K562 (cell line): ENCODE measurements at regions not wholly inside any gene's neighbourhood (a gene's known extent, or its start where the extent isn't known, plus 50 kb on each side); places are given as distances from the start of the nearest gene placed in this dataset.

Source experiments
- ATAC-seq: fragments of 200-7000 bp; cut with Tn5 transposase; 3 replicates; pipeline ENCODE4 v1.9.1; 2020; ENCODE audit warnings: moderate library complexity
- BruUV-seq: library from RNA; stranded (reverse); fragments of 400-500 nt; replicated peaks from 2 replicates; lab custom pipeline; 2021; lab: Mats Ljungman, UMichigan
- CTCF ChIA-PET: fragments of 300-600 bp; formaldehyde crosslinking; extraction: SDS; loops from one replicate; lab custom pipeline; 2021; ENCODE audit warnings: low intra/inter-chr PET ratio; lab: Yijun Ruan, JAX
- POLR2A ChIA-PET: fragments of 300-600, 350-650 bp; sonication (Branson Sonifier 250); formaldehyde crosslinking; extraction: SDS; loops from one replicate; lab custom pipeline; 2021; ENCODE audit warnings: antibody characterized with exemption, inconsistent platforms; lab: Yijun Ruan, JAX
- DNase-seq, 4 experiments: peaks; one replicate each; pipeline versions ENCODE4 v3.0.0 to v3.0.0-alpha.2; 2011 to 2018; ENCODE audit warnings: low spot score in 3 of 4, mixed read lengths in 3 of 4; ENCODE audit errors: extremely low read depth in 1 of 4
- FAIRE-seq: peaks from 2 replicates; lab custom pipeline; 2011; peaks lifted over from hg19 to GRCh38; lab: Jason Lieb, UNC
- H2AFZ ChIP-seq: 2 replicates; pipeline ENCODE4 v1.6.0; 2011; ENCODE audit warnings: low read depth, low read length, control low read depth, inconsistent platforms
- H3K27ac ChIP-seq: fragments of 200-600 bp; 3 replicates; pipeline ENCODE4 v1.8.0; 2011; ENCODE audit warnings: low read depth, mild to moderate bottlenecking, control low read depth, inconsistent platforms, low read length, moderate library complexity, mixed read lengths; ENCODE audit errors: extremely low read depth
- H3K27me3 ChIP-seq, 2 experiments: fragments of 300-600 bp in 1 of 2; 2 replicates in 1 of 2; 3 replicates in 1 of 2; pipeline versions ENCODE4 v1.6.0 to v1.8.0; 2011; ENCODE audit warnings: inconsistent platforms in 2 of 2, low read length in 2 of 2, mild to moderate bottlenecking in 1 of 2, mixed read lengths in 1 of 2, moderate library complexity in 1 of 2; ENCODE audit not compliant: control insufficient read depth in 2 of 2, insufficient read depth in 2 of 2
- H3K36me3 ChIP-seq: fragments of 300-600 bp; 3 replicates; pipeline ENCODE4 v1.8.0; 2011; ENCODE audit warnings: mild to moderate bottlenecking, low read length, inconsistent platforms; ENCODE audit not compliant: control insufficient read depth, insufficient read depth
- H3K4me1 ChIP-seq, 2 experiments: fragments of 200-600 bp in 1 of 2; replicated peaks in 1 of 2; 2 replicates in 1 of 2; 3 replicates in 1 of 2; pipeline versions ENCODE4 v1.5.1 to v1.8.0; 2011; ENCODE audit warnings: inconsistent platforms in 2 of 2, low read length in 2 of 2, mild to moderate bottlenecking in 1 of 2, mixed read lengths in 1 of 2, moderate library complexity in 1 of 2; ENCODE audit not compliant: control insufficient read depth in 2 of 2, insufficient read depth in 2 of 2
- H3K4me2 ChIP-seq: 2 replicates; pipeline ENCODE4 v1.6.1; 2011; ENCODE audit warnings: low read length, control low read depth, inconsistent platforms, mixed read lengths; ENCODE audit not compliant: insufficient read depth
- H3K4me3 ChIP-seq: fragments of 200-600 bp; sonication (generic), shearing (Covaris generic); 2 replicates; pipeline ENCODE4 v1.5.1; 2016; ENCODE audit warnings: control low read depth, inconsistent platforms
- H3K79me2 ChIP-seq: fragments of 200-600 bp; 3 replicates; pipeline ENCODE4 v1.8.0; 2011; ENCODE audit warnings: low read length, inconsistent platforms; ENCODE audit not compliant: control insufficient read depth, insufficient read depth
- H3K9ac ChIP-seq, 2 experiments: 2 replicates each; pipeline versions ENCODE4 v1.6.0 to v1.6.1; 2011; ENCODE audit warnings: low read depth in 2 of 2, low read length in 2 of 2, control low read depth in 1 of 2, inconsistent platforms in 1 of 2, mild to moderate bottlenecking in 1 of 2, mixed read lengths in 1 of 2; ENCODE audit not compliant: insufficient read depth in 1 of 2
- H3K9me1 ChIP-seq: one replicate; pipeline ENCODE4 v1.6.0; 2011; ENCODE audit warnings: inconsistent platforms, mild to moderate bottlenecking, low read length, moderate library complexity; ENCODE audit not compliant: control insufficient read depth, insufficient read depth
- H3K9me3 ChIP-seq: replicated peaks from 2 replicates; pipeline ENCODE4 v1.5.1; 2011; ENCODE audit warnings: low read depth, low read length, inconsistent platforms; ENCODE audit not compliant: control insufficient read depth, insufficient read depth
- H4K20me1 ChIP-seq: replicated peaks from 2 replicates; pipeline ENCODE4 v1.6.1; 2011; ENCODE audit warnings: low read length, inconsistent platforms, mixed read lengths; ENCODE audit not compliant: control insufficient read depth, insufficient read depth
- CEBPB ChIP-seq: fragments of 450-650 bp; IDR thresholded peaks from 2 replicates; pipeline ENCODE4 v1.6.1; 2016; ENCODE audit warnings: missing genetic modification characterization, missing compliant biosample characterization
- IRF9 ChIP-seq: fragments of 450-650 bp; IDR thresholded peaks from 2 replicates; pipeline ENCODE4 v1.6.1; 2016; ENCODE audit warnings: missing biosample characterization, missing genetic modification characterization
- MAX ChIP-seq: sonication (generic); formaldehyde crosslinking; IDR thresholded peaks from 2 replicates; pipeline ENCODE4 v1.9.0; 2022; ENCODE audit warnings: mild to moderate bottlenecking, missing genetic modification reagents
- PYGO2 ChIP-seq: fragments of 450-650 bp; IDR thresholded peaks from 2 replicates; pipeline ENCODE4 v1.6.1; 2016; ENCODE audit warnings: mild to moderate bottlenecking, missing genetic modification characterization, moderate library complexity, missing compliant biosample characterization
- RHOXF2B ChIP-seq: fragments of 250-450 bp; sonication (Bioruptor Pico); conservative IDR thresholded peaks from 2 replicates; pipeline ENCODE4 v1.5.1; 2021
- SAFB ChIP-seq: fragments of 200-400 bp; formaldehyde crosslinking; IDR thresholded peaks from 2 replicates; pipeline ENCODE4 v1.6.1; 2017; ENCODE audit warnings: low read depth, low read length, borderline replicate concordance
- STAT5B ChIP-seq: fragments of 250-450 bp; sonication (Bioruptor Pico); IDR thresholded peaks from 2 replicates; pipeline ENCODE4 v1.8.0; 2021; ENCODE audit warnings: mild to moderate bottlenecking, inconsistent platforms
- ZNF398 ChIP-seq: fragments of 250-450 bp; sonication (Bioruptor Pico); IDR thresholded peaks from 2 replicates; pipeline ENCODE4 v1.8.0; 2021; ENCODE audit warnings: moderate library complexity, mild to moderate bottlenecking, inconsistent platforms
- WGBS: fragments of 100-300 bp; shearing (Covaris generic); methylation state at CpG from one replicate; pipeline ENCODE4 v1.1.6; 2016; ENCODE audit warnings: low coverage, mixed read lengths; ENCODE audit not compliant: insufficient coverage; ENCODE audit errors: missing lambda C conversion rate; 5-methylcytosine and 5-hydroxymethylcytosine counted together
- in situ Hi-C: fragments of 300-500 bp; cut with MboI; formaldehyde crosslinking; loops from 4 replicates; pipeline ENCODE4 v1.15.0; 2018; ENCODE audit warnings: inconsistent platforms, mixed read lengths
- intact Hi-C: fragments of 100-400 bp; cut with micrococcal nuclease; formaldehyde crosslinking; loops from 2 replicates; pipeline ENCODE4 v1.14.2; 2022

GRCh38 chr6:91509711-91510110 lies 922.8 kb upstream of the MAP3K7 start:
- H3K79me2 ChIP-seq = no peaks in the 10 kb centered on the region
- 0% methylated on average over 2 of the region's 2 CpGs for WGBS
- no peaks in the 10 kb centered on the region for H3K9me1 ChIP-seq
- ChIA-PET CTCF (no interaction called here), POLR2A (no interaction called here)
- no peak overlapping the region for H2AFZ ChIP-seq
- no peaks in the 10 kb centered on the region for H3K27me3 ChIP-seq
- in situ Hi-C loops = no loop called here
- H3K4me1 ChIP-seq = no peaks in the 10 kb centered on the region
- H3K36me3 ChIP-seq = no peaks in the 10 kb centered on the region
- no TSS peak for BruUV-seq
- H3K27ac ChIP-seq = no peak overlapping the region
- H3K4me3 ChIP-seq = no peak overlapping the region
- H3K9ac ChIP-seq = no peak overlapping the region
- intact Hi-C loops = no loop called here
- FAIRE-seq (no peak), DNase-seq (no peak), ATAC-seq (no peak)
- no peak for TF ChIP-seq CEBPB (tag)
- TF ChIP-seq MAX (CRISPR knock-in tag) = no peak
- TF ChIP-seq IRF9 (tag) = no peak
- TF ChIP-seq SAFB = no peak
- TF ChIP-seq ZNF398 (CRISPR knock-in tag) = no peak
- no peak for TF ChIP-seq STAT5B (CRISPR knock-in tag)
- no peak for TF ChIP-seq PYGO2 (tag)
- TF ChIP-seq RHOXF2B (CRISPR knock-in tag) = no peak
- no peak overlapping the region for H3K4me2 ChIP-seq
- no peaks in the 10 kb centered on the region for H3K9me3 ChIP-seq
- H4K20me1 ChIP-seq = no peaks in the 10 kb centered on the region
